ENCODE measurements at regions not wholly inside any gene's neighbourhood (a gene's known extent, or its start where the extent isn't known, plus 50 kb on each side); places are given as distances from the start of the nearest gene placed in this dataset.

DNA sequence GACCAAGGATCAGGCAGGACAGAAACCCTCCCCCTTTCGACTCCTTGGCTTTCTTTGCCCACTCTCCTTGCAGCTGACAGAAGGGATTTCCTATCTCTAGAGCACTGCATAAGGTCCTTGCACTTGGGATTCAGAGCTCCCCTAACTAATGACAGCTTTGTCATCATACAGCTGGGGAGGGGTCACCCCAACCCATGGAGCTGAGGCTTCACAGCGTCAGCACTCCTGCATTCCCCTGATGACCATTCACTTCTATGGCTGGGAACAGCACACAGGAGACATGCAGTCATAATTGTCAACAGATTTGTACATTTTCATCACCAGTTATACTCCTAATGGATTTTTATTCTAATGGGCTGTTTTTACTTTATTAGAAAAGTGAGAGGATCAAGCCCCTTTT, 161.7 kb upstream of the C1orf87 start:
- Histone ChIP-seq H3K27ac (ENCODE audit: low read length) (no peak overlapping the region), H3K79me2 (ENCODE audit: low read length) (no peaks in the 10 kb centered on the region), H3K9ac (ENCODE audit: low read length) (no peak overlapping the region), H3K9me3 (ENCODE audit: insufficient read depth, low read length) (no peaks in the 10 kb centered on the region), H3K4me1 (ENCODE audit: low read length) (no peaks in the 10 kb centered on the region), H3K36me3 (replicated peaks; ENCODE audit: low read depth, low read length) (no peaks in the 10 kb centered on the region), H3K4me3 (ENCODE audit: low read length) (no peak overlapping the region), H4K20me1 (ENCODE audit: insufficient read depth, low read length) (no peaks in the 10 kb centered on the region), H3K4me2 (ENCODE audit: low read length) (no peak overlapping the region), H2AFZ (ENCODE audit: low read depth, low read length) (no peak overlapping the region), H3K27me3 (ENCODE audit: low read depth, low read length) (no peaks in the 10 kb centered on the region)
- no peak for TF ChIP-seq EZH2phosphoT487 (IDR thresholded peaks at IDR 0.05; ENCODE audit: low read depth)
- TF ChIP-seq, protein P1, sequence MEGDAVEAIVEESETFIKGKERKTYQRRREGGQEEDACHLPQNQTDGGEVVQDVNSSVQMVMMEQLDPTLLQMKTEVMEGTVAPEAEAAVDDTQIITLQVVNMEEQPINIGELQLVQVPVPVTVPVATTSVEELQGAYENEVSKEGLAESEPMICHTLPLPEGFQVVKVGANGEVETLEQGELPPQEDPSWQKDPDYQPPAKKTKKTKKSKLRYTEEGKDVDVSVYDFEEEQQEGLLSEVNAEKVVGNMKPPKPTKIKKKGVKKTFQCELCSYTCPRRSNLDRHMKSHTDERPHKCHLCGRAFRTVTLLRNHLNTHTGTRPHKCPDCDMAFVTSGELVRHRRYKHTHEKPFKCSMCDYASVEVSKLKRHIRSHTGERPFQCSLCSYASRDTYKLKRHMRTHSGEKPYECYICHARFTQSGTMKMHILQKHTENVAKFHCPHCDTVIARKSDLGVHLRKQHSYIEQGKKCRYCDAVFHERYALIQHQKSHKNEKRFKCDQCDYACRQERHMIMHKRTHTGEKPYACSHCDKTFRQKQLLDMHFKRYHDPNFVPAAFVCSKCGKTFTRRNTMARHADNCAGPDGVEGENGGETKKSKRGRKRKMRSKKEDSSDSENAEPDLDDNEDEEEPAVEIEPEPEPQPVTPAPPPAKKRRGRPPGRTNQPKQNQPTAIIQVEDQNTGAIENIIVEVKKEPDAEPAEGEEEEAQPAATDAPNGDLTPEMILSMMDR (IDR thresholded peaks at IDR 0.05; ENCODE audit: low read depth, low read length), result no peak

DNA sequence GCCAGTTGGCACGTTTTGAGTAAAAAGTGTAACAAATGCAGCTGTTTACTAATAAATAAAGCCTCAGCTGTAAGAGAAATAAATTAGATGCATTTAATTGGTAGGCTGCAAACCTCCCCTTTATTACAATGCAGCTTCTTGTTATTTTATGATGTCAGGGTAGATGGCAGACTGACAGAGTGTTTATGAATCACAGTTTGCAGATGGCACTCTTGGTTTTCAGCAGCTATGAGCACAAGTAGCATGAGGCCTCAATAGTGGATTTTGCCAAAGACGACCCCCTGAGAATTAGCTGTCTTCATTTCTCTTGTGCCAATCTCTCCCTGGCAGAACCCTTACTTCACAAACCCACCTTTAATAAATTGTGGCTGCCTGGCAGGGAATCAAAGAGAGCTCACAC, 161.2 kb upstream of the C1orf87 start:
- Histone ChIP-seq H3K27me3 (ENCODE audit: low read depth, low read length) (no peaks in the 10 kb centered on the region), H3K36me3 (replicated peaks; ENCODE audit: low read depth, low read length) (no peaks in the 10 kb centered on the region), H3K4me1 (ENCODE audit: low read length) (no peaks in the 10 kb centered on the region), H3K4me3 (ENCODE audit: low read length) (no peak overlapping the region), H4K20me1 (ENCODE audit: insufficient read depth, low read length) (no peaks in the 10 kb centered on the region), H3K79me2 (ENCODE audit: low read length) (no peaks in the 10 kb centered on the region), H3K4me2 (ENCODE audit: low read length) (no peak overlapping the region), H3K27ac (ENCODE audit: low read length) (no peak overlapping the region), H3K9ac (ENCODE audit: low read length) (no peak overlapping the region), H3K9me3 (ENCODE audit: insufficient read depth, low read length) (no peaks in the 10 kb centered on the region), H2AFZ (ENCODE audit: low read depth, low read length) (no peak overlapping the region)
- no peak for TF ChIP-seq EZH2phosphoT487 (IDR thresholded peaks at IDR 0.05; ENCODE audit: low read depth)
- TF ChIP-seq, protein P1 (IDR thresholded peaks at IDR 0.05; ENCODE audit: low read depth, low read length), result no peak

DNA sequence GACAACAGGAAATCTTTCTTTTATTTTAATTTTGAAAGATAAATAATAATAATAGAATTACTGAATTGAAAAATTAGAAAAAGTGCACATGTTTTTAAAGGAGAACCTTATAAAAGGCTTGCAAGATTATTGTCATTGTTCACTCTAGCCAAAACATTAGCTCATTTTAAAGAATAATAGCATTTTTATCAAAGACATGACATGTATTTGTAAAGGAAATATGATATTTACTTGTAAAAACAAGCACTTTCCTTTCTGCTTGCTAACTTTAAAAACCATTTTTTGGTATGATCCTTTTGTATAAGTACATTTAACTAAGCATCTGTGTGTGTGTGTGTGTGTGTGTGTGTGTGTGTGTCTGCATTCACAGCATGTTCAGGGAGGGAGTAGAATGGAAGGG, 156.3 kb upstream of the C1orf87 start:
- H3K9me3 ChIP-seq (ENCODE audit: insufficient read depth, low read length), result no peaks in the 10 kb centered on the region
- no peaks in the 10 kb centered on the region for H3K27me3 ChIP-seq (ENCODE audit: low read depth, low read length)
- no peaks in the 10 kb centered on the region for H3K36me3 ChIP-seq (replicated peaks; ENCODE audit: low read depth, low read length)
- no peak overlapping the region for H3K27ac ChIP-seq (ENCODE audit: low read length)
- no peak overlapping the region for H3K4me2 ChIP-seq (ENCODE audit: low read length)
- H3K4me1 ChIP-seq (ENCODE audit: low read length), result no peaks in the 10 kb centered on the region
- no peaks in the 10 kb centered on the region for H3K79me2 ChIP-seq (ENCODE audit: low read length)
- H4K20me1 ChIP-seq (ENCODE audit: insufficient read depth, low read length), result no peaks in the 10 kb centered on the region
- H3K9ac ChIP-seq (ENCODE audit: low read length), result no peak overlapping the region
- TF ChIP-seq, protein P1 (IDR thresholded peaks at IDR 0.05; ENCODE audit: low read depth, low read length), result no peak
- TF ChIP-seq EZH2phosphoT487 (IDR thresholded peaks at IDR 0.05; ENCODE audit: low read depth), result no peak
- no peak overlapping the region for H2AFZ ChIP-seq (ENCODE audit: low read depth, low read length)
- no peak overlapping the region for H3K4me3 ChIP-seq (ENCODE audit: low read length)

DNA sequence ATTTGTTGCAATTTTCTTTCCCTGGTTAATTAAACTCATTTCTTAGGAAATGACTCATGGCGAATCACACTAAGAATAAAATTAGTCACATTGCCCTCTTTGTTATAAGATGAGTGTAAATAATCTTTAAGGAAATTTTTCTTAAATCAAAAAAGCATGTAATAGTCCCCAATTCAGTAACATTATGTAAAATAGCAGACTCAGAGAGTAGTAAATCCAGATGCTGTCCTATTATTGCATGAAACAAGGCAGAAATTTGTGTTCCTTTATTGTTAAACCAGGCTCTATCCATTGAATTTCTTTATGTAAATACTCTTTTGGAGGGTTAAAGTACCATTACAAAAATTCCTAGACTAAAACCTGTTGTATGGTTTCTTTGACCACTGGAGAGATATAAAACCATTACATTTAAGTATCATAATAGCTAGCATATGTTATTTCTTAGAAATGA, 154.5 kb upstream of the C1orf87 start:
- H3K4me1 ChIP-seq (ENCODE audit: low read length), result no peaks in the 10 kb centered on the region
- no peak for TF ChIP-seq EZH2phosphoT487 (IDR thresholded peaks at IDR 0.05; ENCODE audit: low read depth)
- TF ChIP-seq, protein P1 (IDR thresholded peaks at IDR 0.05; ENCODE audit: low read depth, low read length), result no peak
- no peak overlapping the region for H3K27ac ChIP-seq (ENCODE audit: low read length)
- no peaks in the 10 kb centered on the region for H3K9me3 ChIP-seq (ENCODE audit: insufficient read depth, low read length)
- no peak overlapping the region for H3K4me3 ChIP-seq (ENCODE audit: low read length)
- H3K27me3 ChIP-seq (ENCODE audit: low read depth, low read length), result no peaks in the 10 kb centered on the region
- H3K79me2 ChIP-seq (ENCODE audit: low read length), result no peaks in the 10 kb centered on the region
- no peaks in the 10 kb centered on the region for H4K20me1 ChIP-seq (ENCODE audit: insufficient read depth, low read length)
- no peaks in the 10 kb centered on the region for H3K36me3 ChIP-seq (replicated peaks; ENCODE audit: low read depth, low read length)
- H3K4me2 ChIP-seq (ENCODE audit: low read length), result no peak overlapping the region
- H3K9ac ChIP-seq (ENCODE audit: low read length), result no peak overlapping the region
- H2AFZ ChIP-seq (ENCODE audit: low read depth, low read length), result no peak overlapping the region

All from OCI-LY3 (cell line).